Activated T-cell treated with anti-CD3 and anti-CD28 coated beads for 48 hours (primary cell): ENCODE measurements at regions not wholly inside any gene's neighbourhood (a gene's known extent, or its start where the extent isn't known, plus 50 kb on each side); places are given as distances from the start of the nearest gene placed in this dataset.
A peak's percentile ranks its signal among the peaks of the same experiment; 100 is the strongest.
"Not testable (repeated sequence)": the region's sequence is repeated elsewhere in the genome, so short reads cannot be mapped to it uniquely, and the experiment has no call there.

Experiments
- DNase-seq: peaks from one replicate; pipeline ENCODE4 v3.0.0-alpha.2; 2020; ENCODE audit warnings: low read depth

- peak; percentile 44 for DNase-seq
These were observed 53.9 kb downstream of the OTOR start for GRCh38 chr20:16801919-16802651.

- DNase-seq: no peak
These were observed 54.4 kb downstream of the OTOR start for GRCh38 chr20:16802652-16802935.

GRCh38 chr20:16803965-16804792, 56.0 kb downstream of the OTOR start:
- DNase-seq: peak; percentile 38

DNA sequence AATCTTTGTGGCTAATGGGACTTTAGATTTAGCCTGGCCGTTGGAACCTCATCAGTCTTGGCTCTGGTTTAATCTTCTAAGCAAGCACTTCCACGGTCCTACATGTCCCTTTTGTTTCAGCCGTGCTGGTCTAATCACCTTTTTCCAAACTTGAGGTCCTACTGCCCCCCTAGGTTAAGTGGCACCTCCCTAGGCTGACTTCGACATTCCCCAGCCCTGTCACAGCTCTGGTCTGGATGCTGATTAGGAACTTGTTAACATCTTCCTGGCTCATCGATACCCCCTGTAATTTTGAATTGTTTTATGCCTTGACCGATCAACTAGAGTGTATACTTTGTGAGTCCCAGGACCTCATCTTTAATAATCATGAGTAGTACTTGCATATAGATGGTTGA, 56.6 kb downstream of the OTOR start:
- DNase-seq: no peak

GRCh38 chr20:16806061-16806460, 57.9 kb downstream of the OTOR start:
- no peak for DNase-seq

- no peak for DNase-seq
These were observed 58.7 kb downstream of the OTOR start for GRCh38 chr20:16806886-16807285.

DNA sequence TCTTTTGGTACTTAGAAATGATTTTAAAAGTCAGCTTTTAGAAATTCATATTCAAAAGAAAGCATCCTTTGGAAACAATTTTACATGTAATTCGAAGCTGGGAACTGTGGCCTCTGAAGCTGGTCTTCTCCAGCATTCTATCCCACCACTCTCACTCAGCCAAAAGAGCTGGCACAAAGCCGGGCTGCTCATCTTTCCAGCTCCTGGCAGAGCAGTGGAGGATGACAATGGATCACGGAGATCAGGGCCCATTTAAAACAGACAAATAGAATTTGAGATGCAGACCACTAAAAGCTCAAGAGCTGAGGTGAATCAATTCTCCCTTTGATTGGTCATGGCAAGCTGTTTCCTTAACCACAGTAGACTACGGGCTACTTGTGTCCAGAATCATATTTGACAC, 60.6 kb downstream of the OTOR start:
- no peak for DNase-seq

- no peak for DNase-seq
These were observed 62.1 kb downstream of the OTOR start for GRCh38 chr20:16810216-16810615.

- no peak for DNase-seq
These were observed 68.0 kb downstream of the OTOR start for GRCh38 chr20:16816192-16816591.

- no peak for DNase-seq
These were observed 71.3 kb downstream of the OTOR start for GRCh38 chr20:16819483-16819882.

GRCh38 chr20:16821211-16822089, 73.3 kb downstream of the OTOR start:
- DNase-seq: no peak

DNA sequence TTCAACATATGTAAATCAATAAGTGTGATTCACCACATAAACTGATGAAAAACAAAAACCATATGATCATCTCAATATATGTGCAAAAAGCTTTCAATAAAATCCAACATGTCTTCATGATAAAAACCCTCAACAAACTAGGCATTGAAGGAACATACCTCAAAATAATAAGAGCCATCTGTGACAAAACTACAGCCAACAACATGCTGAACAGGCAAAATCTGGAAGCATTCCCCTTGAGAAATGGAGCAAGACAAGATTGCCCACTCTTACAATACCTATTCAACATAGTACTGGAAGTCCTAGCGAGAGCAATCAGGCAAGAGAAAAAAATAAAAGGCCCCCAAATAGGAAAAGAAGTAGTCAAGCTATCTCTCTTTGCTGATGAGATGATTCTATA, 76.5 kb downstream of the OTOR start:
- DNase-seq: no peak

DNA sequence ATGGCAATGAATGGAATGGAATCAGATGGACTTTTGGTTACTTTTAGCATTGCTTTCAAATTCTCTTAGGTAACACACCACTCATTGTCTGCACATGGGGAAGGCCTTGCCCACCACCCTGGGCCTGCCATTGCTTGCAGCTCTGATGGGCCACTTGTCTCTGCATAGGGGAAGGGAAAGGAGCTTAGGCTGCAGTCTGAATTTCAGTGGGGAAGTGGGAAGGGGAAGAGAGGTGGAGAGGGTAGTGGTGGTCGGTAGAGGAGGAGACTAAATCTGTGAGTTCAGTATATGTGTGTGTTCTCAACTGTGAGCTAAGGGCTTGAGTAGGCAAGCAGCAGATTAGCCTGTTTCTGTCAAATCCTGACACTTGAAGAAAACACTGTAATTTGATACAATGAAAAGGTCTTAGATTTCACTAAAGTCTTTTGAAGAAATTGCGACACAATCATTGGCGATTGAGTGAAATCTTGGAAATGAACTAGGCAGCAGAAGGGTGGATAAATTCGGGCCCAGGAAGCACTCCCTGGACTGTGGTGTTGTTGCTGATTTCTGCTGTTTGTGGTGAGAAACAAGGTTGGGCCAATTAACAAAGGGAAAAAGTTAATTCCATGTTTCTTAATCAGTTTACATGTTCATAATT, 80.6 kb downstream of the OTOR start:
- DNase-seq: no peak

DNA sequence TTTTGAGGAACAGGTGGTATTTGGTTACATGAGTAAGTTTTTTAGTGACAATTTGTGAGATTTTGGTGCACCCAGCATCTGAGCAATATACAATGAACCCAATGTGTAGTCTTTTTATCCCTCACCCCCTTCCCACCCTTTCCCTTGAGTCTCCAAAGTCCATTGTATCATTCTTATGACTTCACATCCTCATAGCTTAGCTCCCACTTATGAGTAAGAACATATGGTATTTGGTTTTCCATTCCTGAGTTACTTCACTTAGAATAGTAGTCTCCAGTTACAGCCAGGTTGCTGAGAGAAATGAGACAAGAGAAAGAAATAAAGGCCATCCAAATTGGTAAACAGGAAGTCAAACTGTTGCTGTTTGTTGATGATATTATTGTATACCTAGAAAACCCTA, 87.5 kb downstream of the OTOR start:
- not testable (repeated sequence) for DNase-seq

DNA sequence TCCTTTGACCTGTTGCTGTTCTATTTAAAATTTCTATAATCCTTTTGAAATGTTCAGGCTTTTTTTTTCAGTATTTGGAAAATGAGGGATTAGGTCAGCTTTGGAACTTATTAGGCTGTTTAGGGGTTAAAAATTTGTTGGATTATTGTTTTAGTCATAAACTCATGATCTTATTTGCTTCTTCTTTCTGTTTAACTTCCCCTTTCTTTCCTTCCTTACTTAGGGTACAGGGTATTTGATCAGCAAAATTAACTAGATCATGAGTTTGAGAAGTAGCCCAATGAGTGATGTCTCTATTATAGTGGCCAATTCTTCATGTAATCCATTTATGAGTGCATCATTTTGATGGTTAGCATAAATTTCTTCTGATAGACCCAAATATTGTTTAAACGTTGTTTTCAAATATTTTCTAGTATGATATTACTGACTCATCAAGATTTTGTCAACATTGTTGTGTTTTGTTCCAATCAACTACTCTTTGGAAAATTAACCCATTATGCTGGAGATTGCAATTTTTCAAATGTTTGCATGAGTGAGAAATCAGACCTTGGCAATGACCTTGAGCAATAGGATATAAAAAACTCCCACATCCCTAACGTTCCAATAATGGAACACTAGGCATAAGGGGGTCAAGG, 94.4 kb downstream of the OTOR start:
- DNase-seq: no peak

- no peak for DNase-seq
These were observed 96.2 kb downstream of the OTOR start for GRCh38 chr20:16844406-16844805.

DNA sequence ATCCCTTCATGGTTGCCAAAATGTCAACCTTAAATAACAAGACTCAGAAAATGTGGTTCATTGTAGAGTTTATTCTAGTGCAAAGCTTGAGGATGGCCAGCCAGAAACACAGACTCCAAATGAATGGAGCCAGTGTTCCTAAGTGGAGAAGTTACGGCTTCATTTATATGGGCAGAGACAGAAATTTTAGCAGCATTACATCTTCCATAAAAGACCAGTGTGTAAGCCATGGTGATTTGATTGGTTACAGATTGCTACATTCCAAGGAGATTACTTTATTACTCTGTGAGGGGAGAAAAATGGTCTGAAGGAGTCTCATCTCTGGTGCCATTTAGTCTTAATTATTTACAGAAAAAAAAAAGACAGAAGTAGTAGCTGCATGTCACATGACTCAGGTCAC, 97.8 kb downstream of the OTOR start:
- no peak for DNase-seq

- DNase-seq: no peak
These were observed 99.9 kb downstream of the OTOR start for GRCh38 chr20:16848061-16848460.

GRCh38 chr20:16848526-16848925, 100.4 kb downstream of the OTOR start:
- no peak for DNase-seq

GRCh38 chr20:16860914-16861313, 112.8 kb downstream of the OTOR start:
- no peak for DNase-seq

GRCh38 chr20:16861708-16862107, 113.5 kb downstream of the OTOR start:
- no peak for DNase-seq

DNA sequence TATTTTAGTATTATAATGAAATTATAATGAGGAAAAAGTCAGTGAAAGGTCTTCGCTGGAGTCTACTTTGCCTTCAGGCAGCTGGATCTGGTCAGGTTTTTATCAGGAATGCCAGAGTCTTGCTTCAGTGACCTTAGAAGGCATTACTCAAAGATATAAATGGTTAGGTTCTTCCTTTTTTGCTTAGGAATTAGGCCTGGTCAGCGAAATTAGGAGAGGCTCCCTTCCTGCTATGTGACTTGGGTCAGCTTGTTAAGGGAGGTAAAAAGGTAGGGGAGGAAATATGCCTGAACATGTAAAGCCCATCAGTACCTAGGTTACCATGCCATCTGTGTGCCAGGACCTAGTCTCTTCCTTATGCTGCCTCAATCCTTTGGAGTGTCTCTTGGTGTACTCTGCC, 115.1 kb downstream of the OTOR start:
- DNase-seq: no peak
